ENCODE measurements at regions not wholly inside any gene's neighbourhood (a gene's known extent, or its start where the extent isn't known, plus 50 kb on each side); places are given as distances from the start of the nearest gene placed in this dataset.
"Not testable (repeated sequence)": the region's sequence is repeated elsewhere in the genome, so short reads cannot be mapped to it uniquely, and the experiment has no call there.

- DNase-seq = no peak
Observed at GRCh38 chr7:17558558-17559332, 260.3 kb downstream of the AHR start.

DNA sequence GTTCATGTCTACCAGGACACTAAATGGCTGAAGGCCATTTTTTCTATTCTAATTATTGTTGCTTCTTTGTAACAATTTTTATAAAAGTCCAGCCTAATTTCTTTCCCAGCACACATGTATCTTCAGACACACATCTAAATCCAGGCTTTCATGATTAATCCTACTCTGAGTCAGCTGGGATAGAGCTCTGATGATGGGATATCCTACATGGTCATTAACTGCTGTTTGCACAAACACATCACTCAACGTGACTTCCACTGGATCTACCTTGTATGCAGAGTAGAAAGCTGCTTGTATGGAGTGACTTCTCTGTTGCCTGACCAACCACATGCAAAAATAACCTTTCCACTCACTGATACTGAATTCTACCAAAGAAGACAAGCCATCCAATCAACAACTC, 260.9 kb downstream of the AHR start:
- no peak for DNase-seq

DNA sequence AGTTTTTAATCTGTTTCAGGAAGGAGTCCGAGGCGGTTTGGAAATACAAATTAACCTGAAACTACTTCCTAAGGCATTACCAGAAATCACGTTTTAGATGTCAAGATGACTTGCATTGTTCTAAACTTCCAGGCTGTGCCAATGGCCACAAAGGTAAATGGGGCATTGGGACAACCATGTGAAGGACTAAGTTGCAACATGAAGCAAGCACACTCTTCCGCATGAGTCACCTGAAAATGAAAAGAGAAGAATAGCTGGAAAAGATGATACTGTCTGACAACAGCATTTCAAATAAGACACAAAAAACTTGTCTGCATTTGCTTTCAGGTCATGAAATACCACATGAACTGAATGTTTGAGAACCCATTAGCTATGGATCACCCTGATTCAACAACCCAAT, 262.1 kb downstream of the AHR start:
- no peak for DNase-seq

GRCh38 chr7:17560966-17561365, 262.5 kb downstream of the AHR start:
- no peak for DNase-seq

- DNase-seq = no peak
Observed at GRCh38 chr7:17564678-17565212, 266.3 kb downstream of the AHR start.

DNA sequence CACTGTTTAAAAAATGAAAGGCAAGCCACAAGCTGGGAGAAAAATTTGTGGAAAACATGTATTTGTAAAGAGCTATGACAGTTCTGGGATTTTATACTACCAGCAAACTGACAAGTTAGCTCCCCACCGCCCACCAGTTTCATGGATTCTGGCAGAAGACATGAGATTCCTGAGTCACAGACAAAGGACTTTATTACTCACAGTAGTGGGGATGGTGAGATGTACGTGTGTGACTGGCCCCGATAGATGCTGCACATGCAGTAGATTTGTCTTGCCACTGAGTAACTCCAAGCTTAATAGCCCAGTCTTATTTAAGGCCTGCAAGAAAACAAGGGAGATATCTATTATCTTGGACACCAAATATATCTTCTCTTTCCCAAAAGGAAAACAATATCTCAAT, 281.7 kb downstream of the AHR start:
- DNase-seq = no peak

GRCh38 chr7:17580856-17581255, 282.4 kb downstream of the AHR start:
- DNase-seq = no peak

DNA sequence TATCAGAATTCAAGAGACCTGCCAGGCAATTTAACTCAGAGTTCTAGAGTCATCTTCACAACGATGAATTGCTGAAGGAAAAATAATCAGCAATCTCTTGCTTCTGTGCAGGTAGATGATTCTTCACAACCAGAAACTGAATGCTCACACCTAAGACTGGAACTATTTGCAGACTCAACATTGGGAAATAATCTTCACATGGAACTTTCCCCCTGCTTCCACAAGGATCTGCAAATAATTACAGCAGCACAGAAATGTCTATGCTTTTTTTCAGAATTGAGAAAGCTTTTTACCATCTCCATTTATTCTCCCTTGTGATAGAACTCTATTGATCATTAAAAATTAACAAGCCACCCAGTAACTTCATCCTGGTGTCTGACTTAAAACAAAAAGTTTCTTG, 282.8 kb downstream of the AHR start:
- no peak for DNase-seq

DNA sequence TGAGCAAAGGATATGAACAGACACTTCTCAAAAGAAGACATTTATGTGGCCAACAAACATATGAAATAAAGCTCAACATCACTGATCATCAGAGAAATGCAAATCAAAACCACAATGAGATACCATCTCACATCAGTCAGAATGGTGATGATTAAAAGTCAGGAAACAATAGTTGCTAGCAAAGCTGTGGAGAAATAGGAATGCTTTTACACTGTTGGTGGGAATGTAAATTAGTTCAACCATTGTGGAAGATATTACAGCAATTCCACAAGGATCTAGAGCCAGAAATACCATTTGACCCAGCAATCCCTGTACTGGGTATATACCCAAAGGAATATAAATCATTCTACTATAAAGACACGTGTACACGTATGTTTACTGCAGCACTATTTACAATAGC, 284.2 kb downstream of the AHR start:
- not testable (repeated sequence) for DNase-seq

GRCh38 chr7:17583786-17584185, 285.3 kb downstream of the AHR start:
- no peak for DNase-seq

- DNase-seq = no peak
Observed at GRCh38 chr7:17584822-17585221, 286.4 kb downstream of the AHR start.

GRCh38 chr7:17586711-17587110, 288.3 kb downstream of the AHR start:
- DNase-seq = no peak

DNA sequence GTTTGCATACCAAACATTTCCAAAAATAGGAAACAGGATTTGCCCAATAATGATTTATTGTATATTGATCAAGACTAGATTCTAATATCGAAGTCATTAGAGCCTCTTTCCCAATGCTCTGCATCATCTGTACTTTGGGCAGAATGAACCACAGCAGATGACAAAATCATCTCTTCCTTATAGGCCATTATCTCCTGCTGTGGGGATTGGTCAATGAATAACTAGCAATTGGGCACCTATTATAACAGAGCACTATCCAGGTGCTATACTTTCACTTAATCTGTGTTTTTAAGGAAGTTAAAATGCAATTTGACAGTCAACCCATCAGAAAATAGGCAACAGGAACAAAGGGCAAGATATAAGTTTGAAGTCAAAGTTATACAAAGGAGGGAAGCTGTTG, 290.3 kb downstream of the AHR start:
- DNase-seq = no peak

DNA sequence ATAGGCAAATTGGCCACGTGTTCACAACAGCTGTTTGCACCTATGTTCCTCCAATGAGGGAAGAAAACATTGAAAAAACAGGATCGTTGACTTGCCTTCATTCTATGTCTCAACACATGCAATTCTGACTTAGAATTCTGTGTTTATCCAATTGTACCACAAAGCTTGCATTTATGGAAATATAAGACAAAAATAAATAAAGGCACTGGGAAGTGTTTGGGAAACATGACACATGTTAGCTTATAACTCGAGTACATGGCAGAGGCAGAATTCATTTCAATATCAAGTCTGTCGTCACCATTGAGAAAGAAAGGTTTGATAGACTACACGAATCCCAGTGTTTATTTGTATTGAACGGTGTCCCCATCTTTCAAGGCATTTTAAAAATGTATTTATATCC, 291.2 kb downstream of the AHR start:
- DNase-seq = no peak

DNA sequence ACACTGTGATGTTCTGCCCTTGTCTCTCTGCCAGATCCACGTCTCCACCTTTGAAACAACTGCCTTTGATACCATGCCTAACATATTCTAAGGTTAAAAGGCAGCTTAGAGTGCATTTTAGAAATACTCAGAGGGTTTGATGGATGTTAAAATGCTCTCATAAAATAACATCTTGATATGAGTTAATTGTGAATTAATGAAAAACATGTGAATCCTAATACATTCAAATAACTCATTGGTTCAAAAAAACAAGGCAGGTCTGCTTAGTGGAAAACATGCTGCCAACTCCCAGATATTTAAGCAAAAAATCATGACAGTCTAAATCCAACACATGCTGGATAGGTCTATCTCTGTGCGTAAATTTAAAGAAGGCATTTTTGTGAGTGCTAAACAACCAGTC, 291.8 kb downstream of the AHR start:
- no peak for DNase-seq

- DNase-seq = no peak
Observed at GRCh38 chr7:17593819-17594419, 295.5 kb downstream of the AHR start.

GRCh38 chr7:17595546-17595945, 297.1 kb downstream of the AHR start:
- no peak for DNase-seq

- no peak for DNase-seq
Observed at GRCh38 chr7:17598305-17598704, 299.9 kb downstream of the AHR start.

DNA sequence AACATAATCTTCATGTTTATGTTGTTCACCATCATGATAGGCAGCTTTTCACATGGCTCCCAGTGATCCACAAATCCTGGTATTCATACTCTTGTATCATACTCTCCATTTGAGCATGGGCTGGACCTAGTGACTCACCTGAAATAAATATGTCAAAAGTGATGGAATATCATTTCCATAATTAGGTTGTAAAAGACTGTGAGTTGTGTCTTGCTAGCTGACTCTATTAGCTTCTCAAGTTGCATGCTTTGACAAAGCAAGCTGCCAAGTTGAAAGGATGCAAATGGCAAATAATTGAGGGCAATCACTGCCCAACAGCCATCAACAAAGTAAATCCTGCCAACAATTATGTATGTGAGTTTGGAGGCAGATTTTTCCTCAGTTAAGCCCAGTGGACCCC, 300.4 kb downstream of the AHR start:
- no peak for DNase-seq

- DNase-seq = no peak
Observed at GRCh38 chr7:17599733-17600339, 301.4 kb downstream of the AHR start.

- no peak for DNase-seq
Observed at GRCh38 chr7:17600340-17600752, 301.9 kb downstream of the AHR start.

GRCh38 chr7:17601921-17602320, 303.5 kb downstream of the AHR start:
- no peak for DNase-seq

- no peak for DNase-seq
Observed at GRCh38 chr7:17608114-17608833, 309.8 kb downstream of the AHR start.

DNA sequence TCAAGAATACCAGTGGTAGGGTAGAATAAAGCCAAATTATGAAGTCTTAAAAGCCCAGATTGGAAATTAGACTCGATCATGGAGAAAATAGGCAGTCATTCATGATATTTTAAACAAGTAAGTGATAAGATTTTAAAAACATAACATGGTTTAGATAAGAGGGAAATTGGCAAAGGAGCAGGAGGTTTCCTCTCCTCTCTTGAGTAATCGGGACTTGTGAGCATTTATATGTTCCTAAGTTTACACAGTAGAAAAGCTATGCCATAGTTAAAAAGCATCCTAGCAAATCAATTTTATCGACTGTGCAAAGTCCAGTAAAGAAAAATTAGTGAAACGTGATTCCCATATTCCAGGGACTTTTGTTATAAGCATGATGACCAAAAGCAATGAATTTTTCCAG, 313.2 kb downstream of the AHR start:
- DNase-seq = no peak

All from activated CD4-positive, alpha-beta T cell treated with anti-CD3 and anti-CD28 coated beads for 4 hours (primary cell).